ENCODE measurements at regions not wholly inside any gene's neighbourhood (a gene's known extent, or its start where the extent isn't known, plus 50 kb on each side); places are given as distances from the start of the nearest gene placed in this dataset.

DNA sequence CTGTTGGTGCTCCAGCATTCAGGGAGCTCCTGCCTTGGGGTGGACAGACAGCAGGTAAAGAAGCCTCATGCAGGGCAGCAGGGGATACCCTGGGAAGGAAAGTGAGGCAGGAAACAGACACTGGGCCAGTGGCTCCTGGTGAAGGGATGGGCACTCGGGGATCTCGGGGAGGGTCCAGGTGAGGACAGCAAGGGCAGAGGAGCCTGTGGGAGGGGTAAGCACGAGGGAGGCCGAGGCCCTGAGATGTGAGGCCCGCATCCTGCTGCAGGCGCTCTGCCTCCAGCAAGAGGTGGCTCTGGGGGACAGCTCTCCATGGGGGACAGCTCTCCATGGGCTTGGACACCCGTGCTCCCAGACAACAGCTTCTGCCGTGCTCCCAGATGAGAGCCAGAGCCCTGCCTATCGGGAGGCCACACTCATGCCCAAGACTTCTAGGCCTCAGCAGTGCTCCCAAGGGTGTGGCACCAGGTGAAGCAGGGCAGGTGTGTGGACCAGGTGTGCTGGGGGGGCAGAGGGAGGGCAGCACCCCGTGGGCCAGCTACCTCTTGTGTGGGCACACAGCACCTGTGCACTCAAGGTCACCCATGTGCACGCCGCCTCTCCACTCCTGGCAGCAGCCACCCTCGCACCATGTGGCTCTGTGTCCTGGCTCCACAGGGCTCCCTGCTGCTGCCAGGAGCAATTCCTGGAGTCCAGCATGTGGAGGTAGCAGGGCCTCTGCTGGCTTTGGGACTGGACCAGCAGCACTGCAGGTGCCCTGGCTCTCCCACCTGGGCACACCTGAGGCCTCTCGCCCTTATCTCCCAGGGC is 93.6 kb upstream of the INSIG1 start:
- DNase-seq (ENCODE audit: low read depth, low spot score): no peak
- H3K4me3 ChIP-seq (ENCODE audit: low read depth, low read length): no peak overlapping the region
- TF ChIP-seq CTCF (IDR thresholded peaks at IDR 0.05; ENCODE audit: insufficient read depth, low read length, missing control alignments): no peak
- CTCF ChIA-PET: interaction anchor here (0.8 to 6.2 kb wide), 5 partner anchors 12 to 277 kb away, joined by 3 to 48 read pairs (median 5); no protein-coding TSS in a partner anchor
- POLR2A ChIA-PET: interaction anchor here (1.8 to 2.6 kb wide), 2 partner anchors 54 to 94 kb away, joined by 7 to 26 read pairs; partner anchors contain the start of gene INSIG1

DNA sequence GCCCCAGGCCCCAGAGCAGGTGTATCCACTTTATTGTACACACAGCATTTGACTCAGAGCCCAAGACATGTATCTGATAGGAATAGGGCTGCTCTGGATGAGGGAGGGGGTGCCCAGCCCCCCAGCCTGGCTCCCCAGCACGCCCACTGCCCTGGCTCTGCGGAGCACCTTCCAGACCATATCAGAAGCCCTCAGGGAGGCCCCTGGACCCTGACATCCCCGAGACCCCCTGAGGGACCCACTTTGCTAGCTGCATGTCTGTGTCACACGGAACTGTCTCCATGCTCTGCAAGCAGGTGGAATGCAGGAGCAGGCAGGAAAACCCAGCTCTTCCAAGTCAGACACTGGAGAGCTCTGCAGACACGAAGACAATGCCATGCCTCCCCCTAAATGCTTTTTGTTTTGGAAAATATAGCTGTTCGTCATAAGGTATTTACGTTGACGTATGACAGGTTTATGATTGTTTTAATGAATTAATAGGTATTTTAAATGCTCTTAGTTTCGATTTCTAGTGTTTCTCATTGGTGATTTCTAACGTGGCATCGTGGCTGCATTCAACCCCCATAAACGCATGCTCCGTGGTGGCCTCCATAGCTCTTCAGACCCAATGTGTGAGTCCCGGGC is 92.8 kb upstream of the INSIG1 start:
- H3K4me3 ChIP-seq (ENCODE audit: low read depth, low read length): no peak overlapping the region
- POLR2A ChIA-PET: interaction anchor here (0.9 to 2.6 kb wide), 6 partner anchors 10 to 93 kb away, joined by 3 to 26 read pairs (median 8); partner anchors contain the start of gene INSIG1
- no peak for TF ChIP-seq CTCF (IDR thresholded peaks at IDR 0.05; ENCODE audit: insufficient read depth, low read length, missing control alignments)
- DNase-seq (ENCODE audit: low read depth, low spot score): no peak
- CTCF ChIA-PET: interaction anchor here (0.8 to 6.2 kb wide), 5 partner anchors 11 to 277 kb away, joined by 3 to 48 read pairs (median 5); no protein-coding TSS in a partner anchor

- DNase-seq (ENCODE audit: low read depth, low spot score): peak; percentile 99
- TF ChIP-seq CTCF (IDR thresholded peaks at IDR 0.05; ENCODE audit: insufficient read depth, low read length, missing control alignments): no peak
- ChIA-PET CTCF (interaction anchor here (0.6 to 6.2 kb wide), 8 partner anchors 10 to 278 kb away, joined by 3 to 48 read pairs (median 4); no protein-coding TSS in a partner anchor), POLR2A (interaction anchor here (0.9 to 2.6 kb wide), 6 partner anchors 9 to 93 kb away, joined by 3 to 26 read pairs (median 8); partner anchors contain the start of gene INSIG1)
- H3K4me3 ChIP-seq (ENCODE audit: low read depth, low read length): peak overlapping the region; percentile 25
Measured at GRCh38 chr7:155205368-155206317, 92.0 kb upstream of the INSIG1 start.

DNA sequence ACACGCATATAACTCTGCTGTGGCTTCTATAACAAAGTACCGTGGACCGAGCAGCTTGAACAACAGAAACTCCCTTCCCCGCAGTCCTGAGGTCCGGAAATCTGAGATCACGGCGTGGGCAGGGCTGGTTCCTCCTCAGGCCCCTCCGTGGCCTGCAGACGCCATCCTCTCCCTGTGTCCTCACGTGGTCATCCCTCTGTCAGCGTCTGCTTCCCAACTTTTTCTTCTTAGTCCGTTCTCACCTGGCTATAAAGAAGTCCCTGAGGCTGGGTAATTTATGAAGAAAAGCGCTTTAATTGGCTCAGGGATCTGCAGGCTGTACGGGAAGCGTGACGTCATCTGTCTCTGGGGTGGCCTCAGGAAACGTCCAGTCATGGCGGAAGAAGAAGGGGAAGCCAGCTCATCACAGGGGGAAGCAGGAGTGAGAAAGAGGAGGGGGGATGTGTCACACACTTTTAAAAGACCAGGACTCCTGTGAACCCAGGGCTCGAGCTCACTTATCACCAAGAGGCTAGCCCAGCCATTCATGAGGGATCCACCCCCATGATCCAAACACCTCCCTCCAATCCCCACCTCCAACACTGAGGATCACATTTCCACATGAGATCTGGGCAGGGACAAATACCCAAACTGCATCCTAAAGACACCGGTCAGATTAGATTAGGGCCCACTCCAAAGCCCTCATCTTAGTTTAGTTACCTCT is 91.2 kb upstream of the INSIG1 start:
- peak overlapping the region; percentile 25 for H3K4me3 ChIP-seq (ENCODE audit: low read depth, low read length)
- DNase-seq (ENCODE audit: low read depth, low spot score): peak; percentile 47
- CTCF ChIA-PET: interaction anchor here (0.6 to 1.6 kb wide), 3 partner anchors 16 to 138 kb away, joined by 3 to 4 read pairs (median 4); no protein-coding TSS in a partner anchor
- POLR2A ChIA-PET: interaction anchor here (1.0 to 2.6 kb wide), 3 partner anchors 9 to 92 kb away, joined by 3 to 26 read pairs (median 10); partner anchors contain the start of gene INSIG1
- no peak for TF ChIP-seq CTCF (IDR thresholded peaks at IDR 0.05; ENCODE audit: insufficient read depth, low read length, missing control alignments)

GRCh38 chr7:155207326-155208002 is 90.2 kb upstream of the INSIG1 start:
- DNase-seq (ENCODE audit: low read depth, low spot score): no peak
- CTCF ChIA-PET: interaction anchor here (1.5 to 1.6 kb wide), 2 partner anchors 17 to 137 kb away, joined by 4 read pairs; no protein-coding TSS in a partner anchor
- no peak overlapping the region for H3K4me3 ChIP-seq (ENCODE audit: low read depth, low read length)
- no peak for TF ChIP-seq CTCF (IDR thresholded peaks at IDR 0.05; ENCODE audit: insufficient read depth, low read length, missing control alignments)
- POLR2A ChIA-PET: no interaction called here

Measured in AG04449 (cell line).